Endothelial cell of umbilical vein (primary cell): ENCODE measurements at regions not wholly inside any gene's neighbourhood (a gene's known extent, or its start where the extent isn't known, plus 50 kb on each side); places are given as distances from the start of the nearest gene placed in this dataset.

ENCODE experiments used
- BruUV-seq: library from RNA; stranded (reverse); fragments of 400-500 nt; replicated peaks from 2 replicates; lab custom pipeline; 2021; lab: Mats Ljungman, UMichigan
- CTCF ChIA-PET: fragments of 300-600, 350-600 bp; sonication (Branson Sonifier 250); formaldehyde crosslinking; loops from one replicate; lab custom pipeline; 2021; ENCODE audit warnings: antibody characterized with exemption, inconsistent platforms; lab: Charles Lee
- POLR2A ChIA-PET: fragments of 300-600, 350-600 bp; sonication (Branson Sonifier 250); formaldehyde crosslinking; loops from one replicate; lab custom pipeline; 2021; ENCODE audit warnings: antibody characterized with exemption, inconsistent platforms; lab: Charles Lee
- DNase-seq: peaks from one replicate; pipeline ENCODE4 v3.0.0-alpha.2; 2011; ENCODE audit warnings: low read depth, low spot score
- FAIRE-seq: peaks from 2 replicates; lab custom pipeline; 2011; peaks lifted over from hg19 to GRCh38; lab: Jason Lieb, UNC
- H2AFZ ChIP-seq: 2 replicates; pipeline ENCODE4 v1.6.0; 2012; ENCODE audit warnings: low read depth, low read length, control low read depth, inconsistent platforms
- H3K27ac ChIP-seq: 2 replicates; pipeline ENCODE4 v1.5.1; 2011; ENCODE audit warnings: low read depth, mild to moderate bottlenecking, control low read depth, low read length, moderate library complexity; ENCODE audit not compliant: insufficient read depth
- H3K27me3 ChIP-seq, 2 experiments: 2 replicates each; pipeline versions ENCODE4 v1.6.0 to v1.6.1; 2011; ENCODE audit warnings: low read length in 2 of 2, mixed read lengths in 1 of 2; ENCODE audit not compliant: control insufficient read depth in 2 of 2, insufficient read depth in 2 of 2
- H3K36me3 ChIP-seq, 2 experiments: 2 replicates in 1 of 2; 3 replicates in 1 of 2; pipeline ENCODE4 v1.5.1; 2011; ENCODE audit warnings: low read length in 2 of 2, mild to moderate bottlenecking in 1 of 2, moderate library complexity in 1 of 2; ENCODE audit not compliant: control insufficient read depth in 2 of 2, insufficient read depth in 2 of 2; ENCODE audit errors: extremely low read depth in 1 of 2
- H3K4me1 ChIP-seq: 3 replicates; pipeline ENCODE4 v1.5.1; 2011; ENCODE audit warnings: mild to moderate bottlenecking, low read length; ENCODE audit not compliant: control insufficient read depth, insufficient read depth; ENCODE audit errors: extremely low read depth
- H3K4me2 ChIP-seq: 2 replicates; pipeline ENCODE4 v1.6.1; 2011; ENCODE audit warnings: low read length, control low read depth, mixed read lengths; ENCODE audit not compliant: insufficient read depth
- H3K4me3 ChIP-seq, 3 experiments: fragments of 200-600 bp in 1 of 3; sonication (generic), shearing (Covaris generic) in 1 of 3; replicated peaks in 1 of 3; 2 replicates each; pipeline ENCODE4 v1.5.1; 2011 to 2016; ENCODE audit warnings: control low read depth in 3 of 3, low read length in 3 of 3, mild to moderate bottlenecking in 2 of 3, inconsistent platforms in 1 of 3, low read depth in 1 of 3, moderate library complexity in 1 of 3; ENCODE audit not compliant: insufficient read depth in 1 of 3
- H3K79me2 ChIP-seq: 2 replicates; pipeline ENCODE4 v1.6.0; 2012; ENCODE audit warnings: low read length, inconsistent platforms; ENCODE audit not compliant: control insufficient read depth, insufficient read depth
- H3K9ac ChIP-seq: replicated peaks from 2 replicates; pipeline ENCODE3; 2011; ENCODE audit warnings: low read length, control low read depth; ENCODE audit not compliant: insufficient read depth; ENCODE audit errors: extremely low read depth
- H3K9me1 ChIP-seq: replicated peaks from 3 replicates; pipeline ENCODE4 v1.6.0; 2011; ENCODE audit warnings: mild to moderate bottlenecking, low read length; ENCODE audit not compliant: control insufficient read depth, insufficient read depth; ENCODE audit errors: extremely low read depth
- H3K9me3 ChIP-seq: replicated peaks from 2 replicates; pipeline ENCODE4 v1.5.1; 2012; ENCODE audit warnings: low read length, inconsistent platforms; ENCODE audit not compliant: control insufficient read depth, insufficient read depth
- H4K20me1 ChIP-seq: replicated peaks from 2 replicates; pipeline ENCODE3; 2011; ENCODE audit warnings: mild to moderate bottlenecking, low read length; ENCODE audit not compliant: control insufficient read depth, insufficient read depth; ENCODE audit errors: extremely low read depth
- EZH2 ChIP-seq: IDR thresholded peaks from 2 replicates; pipeline ENCODE4 v1.6.1; 2012; ENCODE audit warnings: borderline replicate concordance, low read depth, mild to moderate bottlenecking, moderate library complexity, low read length, inconsistent platforms; ENCODE audit not compliant: severe bottlenecking
- FOS ChIP-seq: IDR thresholded peaks from 2 replicates; pipeline ENCODE4 v1.6.1; 2011; ENCODE audit warnings: mild to moderate bottlenecking, low read length, moderate library complexity, borderline replicate concordance; ENCODE audit not compliant: insufficient read depth
- GATA2 ChIP-seq: IDR thresholded peaks from 2 replicates; pipeline ENCODE4 v1.7.0; 2011; ENCODE audit warnings: low read depth, mild to moderate bottlenecking, moderate library complexity, mixed read lengths, low read length; ENCODE audit not compliant: insufficient read length, insufficient read depth
- JUN ChIP-seq: IDR thresholded peaks from 2 replicates; pipeline ENCODE4 v1.6.1; 2011; ENCODE audit warnings: borderline replicate concordance, low read depth; ENCODE audit not compliant: insufficient read length, insufficient read depth
- MYC ChIP-seq: IDR thresholded peaks from one replicate; pipeline ENCODE4 v1.6.1; 2011; ENCODE audit warnings: mild to moderate bottlenecking, low read depth, low read length
- POLR2A ChIP-seq: IDR thresholded peaks from 2 replicates; pipeline ENCODE4 v1.6.1; 2012; ENCODE audit warnings: low read depth, mild to moderate bottlenecking, control low read depth, low read length
- POLR2AphosphoS5 ChIP-seq: IDR thresholded peaks from 2 replicates; pipeline ENCODE4 v1.6.1; 2012; ENCODE audit warnings: low read depth, mild to moderate bottlenecking, control low read depth, low read length, moderate library complexity; ENCODE audit not compliant: insufficient read depth
- dilution Hi-C: fragments of 300-500 bp; cut with MboI; formaldehyde crosslinking; loops from one replicate; pipeline ENCODE4 v1.15.0; 2019; ENCODE audit warnings: low sequenced_read_pairs; ENCODE audit not compliant: extremely low pct_ligation_motif_present
- intact Hi-C: fragments of 100-400 bp; cut with micrococcal nuclease; formaldehyde crosslinking; loops from one replicate; pipeline ENCODE4 v1.10.0; 2022
- TF ChIP-seq, protein P1 (sequence below): IDR thresholded peaks from 2 replicates; pipeline ENCODE4 v1.6.1; 2011; ENCODE audit not compliant: insufficient read depth, insufficient read length
- TF ChIP-seq, protein P2 (sequence below), 2 donors: IDR thresholded peaks; 1 replicate in 1 of 2; 2 replicates in 1 of 2; pipeline ENCODE4 v1.5.1; 2011; ENCODE audit warnings: low read length in 2 of 2, mild to moderate bottlenecking in 2 of 2, moderate library complexity in 2 of 2, control low read depth in 1 of 2, inconsistent platforms in 1 of 2, low read depth in 1 of 2; ENCODE audit not compliant: insufficient read depth in 1 of 2; ENCODE audit errors: extremely low read depth in 1 of 2

DNA sequence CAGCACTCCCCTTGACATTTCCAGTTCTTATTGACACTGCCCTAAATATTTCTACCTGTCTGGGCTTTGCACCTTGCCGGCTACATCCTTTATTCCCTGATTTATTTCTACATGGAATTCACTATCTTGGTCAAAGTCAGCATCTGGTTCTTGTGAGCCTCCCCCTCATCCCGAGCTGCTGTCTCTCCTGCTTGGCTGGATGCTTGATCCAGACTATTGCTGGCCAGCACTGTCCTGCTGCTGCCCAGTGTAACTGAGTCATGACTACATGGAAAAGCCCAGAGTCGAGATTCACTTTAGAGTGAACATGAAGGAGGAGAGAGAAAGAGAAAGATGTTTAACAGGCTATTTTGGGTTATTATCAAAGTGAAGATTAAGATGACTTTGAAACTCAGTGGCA, 142.2 kb downstream of the OPN5 start:
- Histone ChIP-seq H2AFZ (no peak overlapping the region), H3K36me3 (no peaks in the 10 kb centered on the region), H3K27ac (no peak overlapping the region), H4K20me1 (no peaks in the 10 kb centered on the region), H3K9me1 (no peaks in the 10 kb centered on the region), H3K4me2 (no peak overlapping the region), H3K9me3 (no peaks in the 10 kb centered on the region), H3K9ac (no peak overlapping the region), H3K4me1 (no peaks in the 10 kb centered on the region), H3K79me2 (no peaks in the 10 kb centered on the region), H3K27me3 (no peaks in the 10 kb centered on the region), H3K4me3 (no peak overlapping the region)
- no peak for FAIRE-seq
- CTCF ChIA-PET = no interaction called here
- POLR2A ChIA-PET = no interaction called here
- no TSS peak for BruUV-seq
- DNase-seq = no peak
- TF ChIP-seq EZH2 = no peak
- TF ChIP-seq FOS = no peak
- TF ChIP-seq, protein P1, sequence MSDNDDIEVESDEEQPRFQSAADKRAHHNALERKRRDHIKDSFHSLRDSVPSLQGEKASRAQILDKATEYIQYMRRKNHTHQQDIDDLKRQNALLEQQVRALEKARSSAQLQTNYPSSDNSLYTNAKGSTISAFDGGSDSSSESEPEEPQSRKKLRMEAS = no peak
- no peak for TF ChIP-seq POLR2A
- TF ChIP-seq MYC = no peak
- TF ChIP-seq JUN = no peak
- TF ChIP-seq GATA2 = no peak
- no peak for TF ChIP-seq POLR2AphosphoS5
- TF ChIP-seq, protein P2, sequence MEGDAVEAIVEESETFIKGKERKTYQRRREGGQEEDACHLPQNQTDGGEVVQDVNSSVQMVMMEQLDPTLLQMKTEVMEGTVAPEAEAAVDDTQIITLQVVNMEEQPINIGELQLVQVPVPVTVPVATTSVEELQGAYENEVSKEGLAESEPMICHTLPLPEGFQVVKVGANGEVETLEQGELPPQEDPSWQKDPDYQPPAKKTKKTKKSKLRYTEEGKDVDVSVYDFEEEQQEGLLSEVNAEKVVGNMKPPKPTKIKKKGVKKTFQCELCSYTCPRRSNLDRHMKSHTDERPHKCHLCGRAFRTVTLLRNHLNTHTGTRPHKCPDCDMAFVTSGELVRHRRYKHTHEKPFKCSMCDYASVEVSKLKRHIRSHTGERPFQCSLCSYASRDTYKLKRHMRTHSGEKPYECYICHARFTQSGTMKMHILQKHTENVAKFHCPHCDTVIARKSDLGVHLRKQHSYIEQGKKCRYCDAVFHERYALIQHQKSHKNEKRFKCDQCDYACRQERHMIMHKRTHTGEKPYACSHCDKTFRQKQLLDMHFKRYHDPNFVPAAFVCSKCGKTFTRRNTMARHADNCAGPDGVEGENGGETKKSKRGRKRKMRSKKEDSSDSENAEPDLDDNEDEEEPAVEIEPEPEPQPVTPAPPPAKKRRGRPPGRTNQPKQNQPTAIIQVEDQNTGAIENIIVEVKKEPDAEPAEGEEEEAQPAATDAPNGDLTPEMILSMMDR (IDR thresholded peaks at IDR 0.05; ENCODE audit: extremely low read depth in 1 of 2, insufficient read depth in 1 of 2, low read depth in 1 of 2, low read length in 2 of 2) = no peak
- dilution Hi-C loops = no loop called here
- intact Hi-C loops = no loop called here
